ENCODE measurements at regions not wholly inside any gene's neighbourhood (a gene's known extent, or its start where the extent isn't known, plus 50 kb on each side); places are given as distances from the start of the nearest gene placed in this dataset.

DNA sequence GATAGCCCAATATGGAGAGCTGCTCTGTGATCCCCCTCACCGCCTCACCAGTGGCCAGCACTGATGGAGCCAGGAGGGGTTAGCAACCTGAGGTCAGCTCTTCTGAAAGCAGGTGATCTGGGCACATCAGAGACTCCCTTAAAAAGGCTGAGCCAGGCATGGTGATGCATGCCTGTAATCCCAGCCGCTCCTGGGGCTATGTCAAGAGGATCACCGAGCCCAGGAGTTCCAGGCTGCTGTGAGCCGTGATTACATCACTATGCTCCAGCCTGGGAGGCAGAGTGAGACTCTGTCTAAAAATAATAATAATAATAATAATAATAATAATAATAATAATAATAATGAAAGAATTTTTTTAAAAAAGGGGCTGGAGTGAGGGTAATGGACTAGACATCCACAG, 66.6 kb upstream of the HRH2 start:
- TF ChIP-seq, protein P1, sequence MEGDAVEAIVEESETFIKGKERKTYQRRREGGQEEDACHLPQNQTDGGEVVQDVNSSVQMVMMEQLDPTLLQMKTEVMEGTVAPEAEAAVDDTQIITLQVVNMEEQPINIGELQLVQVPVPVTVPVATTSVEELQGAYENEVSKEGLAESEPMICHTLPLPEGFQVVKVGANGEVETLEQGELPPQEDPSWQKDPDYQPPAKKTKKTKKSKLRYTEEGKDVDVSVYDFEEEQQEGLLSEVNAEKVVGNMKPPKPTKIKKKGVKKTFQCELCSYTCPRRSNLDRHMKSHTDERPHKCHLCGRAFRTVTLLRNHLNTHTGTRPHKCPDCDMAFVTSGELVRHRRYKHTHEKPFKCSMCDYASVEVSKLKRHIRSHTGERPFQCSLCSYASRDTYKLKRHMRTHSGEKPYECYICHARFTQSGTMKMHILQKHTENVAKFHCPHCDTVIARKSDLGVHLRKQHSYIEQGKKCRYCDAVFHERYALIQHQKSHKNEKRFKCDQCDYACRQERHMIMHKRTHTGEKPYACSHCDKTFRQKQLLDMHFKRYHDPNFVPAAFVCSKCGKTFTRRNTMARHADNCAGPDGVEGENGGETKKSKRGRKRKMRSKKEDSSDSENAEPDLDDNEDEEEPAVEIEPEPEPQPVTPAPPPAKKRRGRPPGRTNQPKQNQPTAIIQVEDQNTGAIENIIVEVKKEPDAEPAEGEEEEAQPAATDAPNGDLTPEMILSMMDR (IDR thresholded peaks at IDR 0.05; ENCODE audit: control extremely low read depth, extremely low read depth, low read depth, missing control alignments): no peak
- POLR2A ChIA-PET: no interaction called here
- CTCF ChIA-PET: no interaction called here
- no peak for DNase-seq (ENCODE audit: extremely low spot score)

DNA sequence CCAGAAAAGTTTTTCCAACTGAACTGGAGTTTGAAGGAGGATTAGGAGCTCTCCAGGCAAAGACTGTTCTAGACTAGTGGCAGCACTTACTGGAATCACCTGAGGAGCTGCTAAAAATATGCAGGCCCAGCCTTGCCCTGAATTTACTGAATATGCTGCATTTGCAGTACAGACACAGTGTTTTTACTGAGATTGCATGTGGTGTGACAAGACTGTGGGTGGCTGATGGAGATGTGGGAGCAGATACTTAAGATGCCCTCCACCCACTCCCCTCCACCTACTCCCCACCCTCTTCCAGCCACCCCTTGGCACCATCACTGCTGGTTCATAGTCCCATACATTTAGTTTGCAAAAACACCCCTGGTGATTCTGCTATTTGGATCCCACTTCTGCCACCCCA, 64.1 kb upstream of the HRH2 start:
- TF ChIP-seq, protein P1 (IDR thresholded peaks at IDR 0.05; ENCODE audit: control extremely low read depth, extremely low read depth, low read depth, missing control alignments): no peak
- POLR2A ChIA-PET: no interaction called here
- CTCF ChIA-PET: no interaction called here
- DNase-seq (ENCODE audit: extremely low spot score): no peak

DNA sequence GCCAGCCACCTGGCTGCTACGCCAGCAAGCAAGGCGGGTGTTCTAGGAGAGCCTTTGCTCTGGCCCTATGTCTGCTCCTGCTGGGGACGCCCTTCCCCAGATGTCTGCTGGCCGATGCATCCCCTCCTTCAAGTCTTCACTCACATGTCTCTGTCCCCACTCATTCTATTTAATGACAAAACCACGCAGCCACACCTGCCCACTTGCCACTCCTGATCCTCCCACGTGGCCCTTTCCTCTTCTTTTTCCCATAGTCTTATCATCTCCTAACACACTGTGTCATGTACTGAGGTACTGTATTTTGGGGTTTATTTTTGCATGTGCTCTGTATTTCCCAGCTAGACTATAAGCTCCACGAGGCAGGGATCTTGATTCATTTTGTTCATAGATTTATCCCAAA, 62.0 kb upstream of the HRH2 start:
- no peak for DNase-seq (ENCODE audit: extremely low spot score)
- ChIA-PET POLR2A (no interaction called here), CTCF (no interaction called here)
- TF ChIP-seq, protein P1 (IDR thresholded peaks at IDR 0.05; ENCODE audit: control extremely low read depth, extremely low read depth, low read depth, missing control alignments): no peak

DNA sequence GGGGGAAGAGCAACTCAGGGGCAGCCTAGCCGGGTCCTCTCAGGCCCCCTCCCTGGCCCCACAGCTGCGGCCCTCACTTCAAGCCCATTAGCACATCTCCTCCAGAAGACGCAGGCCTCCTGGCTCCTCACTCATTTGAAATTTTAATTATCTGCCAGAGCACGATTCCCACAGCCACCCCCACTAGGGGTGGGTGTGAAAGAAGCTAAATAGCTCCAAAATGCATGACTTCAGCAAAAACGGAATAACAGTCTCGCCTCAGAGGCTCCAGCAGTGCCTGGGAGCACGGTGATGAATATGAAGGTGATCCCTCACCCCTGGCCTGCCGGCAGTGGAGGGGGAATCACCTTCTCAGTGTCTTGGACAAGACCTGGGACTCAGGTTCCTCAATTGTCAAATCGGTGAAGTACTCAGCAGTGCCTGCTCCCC, 61.1 kb upstream of the HRH2 start:
- CTCF ChIA-PET: no interaction called here
- POLR2A ChIA-PET: no interaction called here
- TF ChIP-seq, protein P1 (IDR thresholded peaks at IDR 0.05; ENCODE audit: control extremely low read depth, extremely low read depth, low read depth, missing control alignments): no peak
- no peak for DNase-seq (ENCODE audit: extremely low spot score)

DNA sequence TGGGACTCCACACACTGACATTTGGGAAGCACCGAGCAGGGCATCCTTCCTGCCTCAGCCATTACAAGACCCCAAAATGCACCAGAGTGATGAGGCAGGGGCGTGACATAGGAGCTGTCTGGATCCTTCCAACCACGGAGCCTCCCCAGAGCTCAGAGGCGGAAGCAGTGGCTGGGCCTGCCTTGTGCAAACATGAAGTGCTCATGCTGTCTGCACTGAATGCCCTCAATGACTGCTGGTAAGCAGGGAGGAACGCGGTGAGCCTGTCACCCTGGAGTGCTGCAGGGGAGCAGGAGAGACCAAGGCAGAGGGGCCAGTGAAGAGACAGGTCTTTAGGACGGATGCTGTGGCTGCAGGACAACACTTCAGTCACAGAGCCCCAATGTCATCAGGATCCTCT, 60.2 kb upstream of the HRH2 start:
- TF ChIP-seq, protein P1 (IDR thresholded peaks at IDR 0.05; ENCODE audit: control extremely low read depth, extremely low read depth, low read depth, missing control alignments): no peak
- DNase-seq (ENCODE audit: extremely low spot score): no peak
- ChIA-PET POLR2A (no interaction called here), CTCF (interaction anchor here (0.9 kb wide), 1 partner anchor 18 kb away, joined by 3 read pairs; no protein-coding TSS in a partner anchor)

DNA sequence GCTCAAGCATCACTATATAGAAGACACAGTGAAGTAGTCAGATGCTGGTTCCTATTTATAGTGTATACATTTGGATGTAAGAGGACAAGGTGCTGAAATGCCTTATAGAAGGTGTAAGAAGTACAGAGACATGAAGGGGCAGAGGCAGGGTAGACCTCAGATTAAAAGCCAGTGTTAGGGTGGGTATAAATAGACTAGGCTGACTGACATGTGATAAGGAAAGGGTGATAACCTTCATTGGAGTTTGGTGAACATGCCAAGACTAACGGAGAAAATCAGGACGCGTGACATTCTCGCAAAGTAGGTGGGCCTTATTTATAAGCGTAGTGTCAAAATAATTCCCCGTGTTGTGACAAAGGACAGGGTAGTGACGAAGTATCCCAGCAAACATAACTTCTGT, 59.1 kb upstream of the HRH2 start:
- ChIA-PET CTCF (no interaction called here), POLR2A (no interaction called here)
- no peak for DNase-seq (ENCODE audit: extremely low spot score)
- TF ChIP-seq, protein P1 (IDR thresholded peaks at IDR 0.05; ENCODE audit: control extremely low read depth, extremely low read depth, low read depth, missing control alignments): no peak

DNA sequence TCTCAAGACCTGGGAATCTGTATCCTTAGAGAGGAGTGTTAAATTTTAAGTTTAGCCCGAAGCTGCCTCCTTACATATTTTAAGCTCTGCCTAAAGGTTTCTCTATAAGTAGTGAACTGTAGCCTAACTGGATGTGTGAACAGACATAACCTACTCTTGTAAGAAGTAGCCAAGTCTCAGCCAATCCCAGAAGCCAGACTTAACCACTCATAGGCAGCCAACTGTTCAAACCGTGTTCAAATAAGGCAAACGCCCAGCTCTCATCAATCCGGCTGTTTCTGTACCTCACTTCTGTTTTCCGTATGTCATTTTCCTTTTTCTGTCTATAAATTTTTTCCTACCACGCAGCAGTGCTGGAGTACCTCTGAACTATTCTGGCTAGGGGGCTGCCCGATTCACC, 58.7 kb upstream of the HRH2 start:
- CTCF ChIA-PET: no interaction called here
- TF ChIP-seq, protein P1 (IDR thresholded peaks at IDR 0.05; ENCODE audit: control extremely low read depth, extremely low read depth, low read depth, missing control alignments): no peak
- POLR2A ChIA-PET: no interaction called here

More for the DNA sequence above, 58.7 kb upstream of the HRH2 start:
- DNase-seq (ENCODE audit: extremely low spot score): no peak
